ENCODE measurements at regions not wholly inside any gene's neighbourhood (a gene's known extent, or its start where the extent isn't known, plus 50 kb on each side); places are given as distances from the start of the nearest gene placed in this dataset.
"Not testable (repeated sequence)": the region's sequence is repeated elsewhere in the genome, so short reads cannot be mapped to it uniquely, and the experiment has no call there.

DNA sequence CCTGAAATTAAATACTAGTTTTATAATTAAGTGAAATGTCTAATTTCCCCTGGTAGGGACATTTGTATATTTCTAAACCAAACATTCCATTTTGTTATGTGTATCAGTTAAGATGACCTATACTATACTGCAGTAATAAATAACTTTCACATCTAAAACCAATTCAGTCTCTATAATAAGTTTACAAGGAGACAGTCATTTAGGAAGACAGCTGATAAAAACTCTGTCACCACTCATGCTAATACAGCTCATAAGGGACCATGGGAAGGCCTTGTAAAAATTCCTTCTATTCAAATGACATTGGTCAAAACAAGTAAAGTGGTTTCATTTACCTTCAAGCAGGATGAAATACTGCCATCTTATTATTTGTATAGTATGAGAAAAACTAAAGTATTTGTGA is 128.4 kb upstream of the C1QTNF3 start:
- H3K4me3 ChIP-seq; H3K4me1 ChIP-seq; ATAC-seq; H3K36me3 ChIP-seq (replicated peaks in 1 of 2; ENCODE audit: insufficient read depth in 1 of 2, low read depth in 2 of 2); H3K27me3 ChIP-seq; H3K27ac ChIP-seq; DNase-seq; H3K9me3 ChIP-seq; intact Hi-C loops (cut with DNase I): not testable (repeated sequence)

DNA sequence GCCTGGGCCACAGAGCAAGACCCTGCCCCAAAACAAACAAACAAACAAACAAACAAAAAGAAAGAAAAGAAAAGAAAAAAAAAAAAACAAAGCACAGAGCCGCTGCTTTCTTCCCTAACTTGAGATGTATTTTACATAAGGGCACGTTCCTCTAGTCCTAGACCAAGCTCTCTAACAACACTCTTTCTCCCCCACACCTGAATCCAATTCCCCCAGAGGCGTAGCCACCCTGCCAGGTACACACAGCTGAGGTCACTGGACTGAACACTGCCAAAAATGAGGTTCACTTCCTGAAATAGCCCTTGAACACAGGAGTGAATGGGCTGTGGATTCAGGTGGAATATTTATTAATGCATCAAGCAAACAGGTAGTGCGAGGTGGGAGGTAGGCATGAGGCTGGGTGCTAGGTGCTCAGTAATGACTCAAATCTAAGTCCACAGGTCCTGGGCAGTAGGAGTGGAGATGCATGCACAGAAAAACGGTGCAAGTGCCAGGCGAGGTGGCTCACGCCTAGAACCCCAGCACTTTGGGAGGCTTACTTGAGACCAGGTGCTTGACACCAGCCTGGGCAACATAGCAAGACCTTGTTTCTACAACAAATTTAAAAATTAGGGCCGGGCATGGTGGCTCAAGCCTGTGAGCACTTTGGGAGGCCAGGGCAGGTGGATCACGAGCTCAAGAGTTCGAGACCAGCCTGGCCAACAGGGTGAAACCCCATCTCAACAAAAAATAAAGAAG is 136.6 kb upstream of the C1QTNF3 start:
- intact Hi-C loops (cut with DNase I); H3K27ac ChIP-seq: not testable (repeated sequence)

DNA sequence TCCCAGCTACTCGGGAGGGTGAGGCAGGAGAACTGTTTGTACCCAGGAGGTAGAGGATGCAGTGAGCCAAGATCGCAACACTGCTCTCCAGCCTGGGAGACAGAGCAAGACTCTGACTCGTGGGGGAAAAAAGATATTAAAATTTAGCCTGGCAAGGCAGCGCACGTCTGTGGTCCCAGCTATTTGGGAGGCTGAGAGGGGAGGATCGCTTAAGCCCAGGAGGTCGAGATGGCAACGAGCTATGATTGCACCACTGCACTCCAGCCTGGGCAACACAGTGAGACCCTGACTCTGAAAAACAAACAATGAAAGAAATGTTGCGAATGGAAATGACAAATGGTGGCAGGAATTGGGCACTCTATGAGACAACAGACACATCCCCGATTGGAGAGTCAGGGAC is 137.2 kb upstream of the C1QTNF3 start:
- ATAC-seq; H3K27me3 ChIP-seq; H3K36me3 ChIP-seq (replicated peaks in 1 of 2; ENCODE audit: insufficient read depth in 1 of 2, low read depth in 2 of 2); intact Hi-C loops (cut with DNase I); H3K4me3 ChIP-seq; H3K27ac ChIP-seq; H3K4me1 ChIP-seq; H3K9me3 ChIP-seq; DNase-seq: not testable (repeated sequence)
- 91 to 93% methylated on average over 10 of the region's 10 CpGs for WGBS, 2 donors

More for the DNA sequence above, 136.6 kb upstream of the C1QTNF3 start:
- H3K9me3 ChIP-seq; H3K36me3 ChIP-seq (replicated peaks in 1 of 2; ENCODE audit: insufficient read depth in 1 of 2, low read depth in 2 of 2); H3K27me3 ChIP-seq; H3K4me1 ChIP-seq; H3K4me3 ChIP-seq; ATAC-seq: not testable (repeated sequence)
- 88 to 90% methylated on average over 10 of the region's 10 CpGs for WGBS, 2 donors
- DNase-seq: peak; percentile 40 to 69 (median 57)

DNA sequence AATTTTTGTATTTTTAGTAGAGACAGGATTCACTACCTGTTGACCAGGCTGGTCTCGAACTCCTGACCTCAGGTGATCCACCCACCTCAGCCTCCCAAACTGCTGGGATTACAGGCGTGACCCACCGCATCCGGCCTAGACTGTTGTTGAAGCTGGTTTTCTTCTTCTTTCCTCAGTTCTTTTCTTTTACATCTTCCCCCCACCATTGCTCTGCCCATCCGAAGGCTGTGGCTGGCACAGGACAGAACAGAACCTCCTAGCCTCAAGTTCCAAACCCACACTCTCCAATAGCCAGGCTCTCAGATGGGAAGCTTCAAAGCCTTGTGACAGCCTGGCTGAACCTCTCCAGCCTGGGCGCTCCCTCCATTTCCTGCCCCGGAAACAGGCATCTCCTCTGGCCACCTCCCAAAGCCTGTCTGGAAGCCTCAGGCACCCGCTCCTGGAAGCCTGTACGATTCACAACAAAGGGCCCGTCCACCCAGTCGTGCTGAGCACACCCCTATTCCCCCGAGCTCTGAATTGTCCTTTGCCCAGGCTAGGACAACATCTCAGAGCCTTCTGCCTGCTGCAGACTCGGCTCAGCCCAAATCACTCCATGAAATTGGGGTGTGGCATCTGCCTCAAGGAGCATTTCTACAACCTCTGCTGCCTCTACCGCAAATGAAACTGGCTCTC is 138.1 kb upstream of the C1QTNF3 start:
- DNase-seq; H3K4me3 ChIP-seq; H3K4me1 ChIP-seq; ATAC-seq; H3K27me3 ChIP-seq; H3K27ac ChIP-seq; H3K9me3 ChIP-seq; intact Hi-C loops (cut with DNase I); H3K36me3 ChIP-seq (replicated peaks in 1 of 2; ENCODE audit: insufficient read depth in 1 of 2, low read depth in 2 of 2): not testable (repeated sequence)
- 85 to 89% methylated on average over 10 to 12 of the region's 14 CpGs for WGBS, 2 donors

DNA sequence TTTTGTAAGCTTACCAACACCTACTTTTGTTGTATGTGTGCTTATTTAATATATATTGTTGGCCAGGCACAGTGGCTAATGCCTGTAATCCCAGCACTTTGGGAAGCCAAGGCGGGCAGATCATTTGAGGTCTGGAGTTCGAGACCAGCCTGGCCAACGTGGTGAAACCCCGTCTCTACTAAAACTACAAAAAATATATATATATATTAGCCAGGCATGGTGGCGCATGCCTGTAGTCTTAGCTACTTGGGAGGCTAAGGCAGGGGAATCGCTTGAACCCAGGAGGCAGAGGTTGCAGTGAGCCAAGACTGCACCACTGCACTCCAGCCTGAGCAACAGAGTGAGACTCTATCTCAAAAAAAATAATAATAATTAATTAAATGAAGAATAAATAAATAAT is 142.0 kb upstream of the C1QTNF3 start:
- H3K4me3 ChIP-seq; DNase-seq; H3K27ac ChIP-seq; H3K9me3 ChIP-seq; H3K36me3 ChIP-seq (replicated peaks in 1 of 2; ENCODE audit: insufficient read depth in 1 of 2, low read depth in 2 of 2); H3K27me3 ChIP-seq; H3K4me1 ChIP-seq; ATAC-seq; intact Hi-C loops (cut with DNase I): not testable (repeated sequence)
- WGBS, 2 donors: 91 to 95% methylated on average over 6 of the region's 6 CpGs

DNA sequence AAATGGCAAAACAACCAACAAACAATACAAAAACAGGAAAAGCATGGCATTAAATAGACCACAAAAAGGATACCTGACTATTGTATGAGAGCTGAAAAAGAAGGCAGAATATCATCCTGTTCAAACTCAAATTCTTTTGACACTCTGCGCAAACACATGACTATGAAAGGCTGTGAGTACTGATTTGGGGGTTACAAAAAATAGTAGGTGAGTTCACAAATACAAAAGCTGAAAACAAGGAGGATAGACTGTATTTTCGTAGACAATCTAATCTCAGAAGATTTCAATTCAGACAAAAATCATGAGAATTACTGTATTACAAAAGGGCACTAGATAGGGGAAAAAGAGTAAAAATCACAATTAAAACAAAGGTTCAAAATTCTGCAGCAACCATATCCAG is 142.6 kb upstream of the C1QTNF3 start:
- H3K9me3 ChIP-seq; ATAC-seq; H3K36me3 ChIP-seq (replicated peaks in 1 of 2; ENCODE audit: insufficient read depth in 1 of 2, low read depth in 2 of 2); H3K27me3 ChIP-seq; DNase-seq; H3K4me3 ChIP-seq; intact Hi-C loops (cut with DNase I); H3K27ac ChIP-seq; H3K4me1 ChIP-seq: not testable (repeated sequence)
- 81 to 82% methylated on average over 2 of the region's 2 CpGs for WGBS, 2 donors

DNA sequence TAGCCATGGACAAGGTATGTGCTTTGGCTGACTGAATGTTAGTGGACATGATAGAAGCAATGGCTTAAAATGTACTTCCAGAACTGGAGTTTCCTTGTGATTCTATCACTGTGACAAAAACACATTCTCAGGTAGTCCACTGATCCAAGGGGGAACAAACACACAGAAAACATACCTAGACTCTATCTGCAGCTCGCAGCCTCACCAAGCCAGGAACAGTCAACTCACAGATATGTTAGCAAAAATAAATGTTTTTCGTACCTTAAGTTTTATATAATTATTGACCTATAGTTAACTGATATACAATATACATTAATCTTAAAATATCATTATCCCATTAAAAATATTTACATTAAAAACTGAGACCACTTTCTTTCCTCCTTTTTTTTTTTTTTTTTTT is 143.1 kb upstream of the C1QTNF3 start:
- DNase-seq; H3K27me3 ChIP-seq; intact Hi-C loops (cut with DNase I); H3K27ac ChIP-seq; H3K9me3 ChIP-seq; H3K4me1 ChIP-seq; H3K36me3 ChIP-seq (replicated peaks in 1 of 2; ENCODE audit: insufficient read depth in 1 of 2, low read depth in 2 of 2); H3K4me3 ChIP-seq; ATAC-seq: not testable (repeated sequence)
- 91 to 96% methylated on average over 2 of the region's 2 CpGs for WGBS, 2 donors

DNA sequence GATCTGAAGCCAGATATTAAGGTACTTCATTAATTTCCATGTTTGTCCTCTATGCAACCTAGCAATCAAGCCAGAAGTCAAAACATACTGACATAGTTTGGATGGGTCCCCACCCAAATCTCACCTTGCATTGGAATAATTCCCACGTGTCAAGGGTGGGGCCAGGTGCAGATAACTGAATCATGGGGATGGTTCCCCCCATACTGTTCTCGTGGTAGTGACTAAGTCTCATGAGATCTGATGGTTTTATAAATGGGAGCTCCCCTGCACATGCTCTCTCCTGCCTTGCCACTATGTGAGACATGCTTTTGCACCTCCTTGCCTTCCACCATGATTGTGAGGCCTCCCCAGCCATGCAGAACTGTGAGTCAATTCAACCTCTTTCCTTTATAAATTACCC is 143.9 kb upstream of the C1QTNF3 start:
- H3K4me1 ChIP-seq; H3K9me3 ChIP-seq; H3K36me3 ChIP-seq (replicated peaks in 1 of 2; ENCODE audit: insufficient read depth in 1 of 2, low read depth in 2 of 2); H3K27ac ChIP-seq; H3K27me3 ChIP-seq; intact Hi-C loops (cut with DNase I); H3K4me3 ChIP-seq; ATAC-seq; DNase-seq: not testable (repeated sequence)
- WGBS, 2 donors: 86 to 88% methylated on average over 2 of the region's 2 CpGs

DNA sequence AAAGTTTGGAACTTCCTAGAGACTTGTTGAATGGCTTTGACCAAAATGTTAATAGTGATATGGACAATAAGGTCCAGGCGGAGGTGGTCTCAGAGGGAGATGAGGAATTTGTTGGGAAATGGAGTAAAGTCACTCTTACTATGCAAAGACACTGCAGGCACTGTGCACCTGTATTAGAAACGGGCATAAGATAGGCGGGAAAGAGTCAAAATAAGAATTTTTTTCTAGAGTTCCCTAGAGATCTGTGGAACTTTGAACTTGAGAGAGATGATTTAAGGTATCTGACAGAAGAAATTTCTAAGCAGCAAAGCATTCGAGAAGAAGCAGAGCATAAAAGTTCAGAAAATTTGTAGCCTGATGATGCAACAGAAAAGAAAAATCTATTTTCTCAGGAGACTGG is 144.4 kb upstream of the C1QTNF3 start:
- H3K4me1 ChIP-seq; H3K27me3 ChIP-seq; H3K36me3 ChIP-seq (replicated peaks in 1 of 2; ENCODE audit: insufficient read depth in 1 of 2, low read depth in 2 of 2); intact Hi-C loops (cut with DNase I); DNase-seq; H3K9me3 ChIP-seq; H3K4me3 ChIP-seq; H3K27ac ChIP-seq; ATAC-seq: not testable (repeated sequence)
- WGBS, 2 donors: 92 to 96% methylated on average over 4 of the region's 4 CpGs
